Upper lobe of left lung (tissue), 4 donors: ENCODE measurements at regions not wholly inside any gene's neighbourhood (a gene's known extent, or its start where the extent isn't known, plus 50 kb on each side); places are given as distances from the start of the nearest gene placed in this dataset.

Experiments used
- EP300 ChIP-seq, 4 donors: sonication (generic); formaldehyde crosslinking; IDR thresholded peaks; one replicate each; pipeline ENCODE4 v1.5.1; 2017; ENCODE audit warnings: antibody characterized with exemption in 4 of 4, control low read depth in 2 of 4
- TF ChIP-seq, protein P1 (sequence below), 6 experiments: fragments of 450-650 bp in 4 of 6; fragments of 200-600 bp in 2 of 6; sonication (generic) in 2 of 6; IDR thresholded peaks; one replicate each; pipeline ENCODE4 v1.5.1; 2016 to 2019; ENCODE audit warnings: antibody characterized with exemption in 6 of 6

DNA sequence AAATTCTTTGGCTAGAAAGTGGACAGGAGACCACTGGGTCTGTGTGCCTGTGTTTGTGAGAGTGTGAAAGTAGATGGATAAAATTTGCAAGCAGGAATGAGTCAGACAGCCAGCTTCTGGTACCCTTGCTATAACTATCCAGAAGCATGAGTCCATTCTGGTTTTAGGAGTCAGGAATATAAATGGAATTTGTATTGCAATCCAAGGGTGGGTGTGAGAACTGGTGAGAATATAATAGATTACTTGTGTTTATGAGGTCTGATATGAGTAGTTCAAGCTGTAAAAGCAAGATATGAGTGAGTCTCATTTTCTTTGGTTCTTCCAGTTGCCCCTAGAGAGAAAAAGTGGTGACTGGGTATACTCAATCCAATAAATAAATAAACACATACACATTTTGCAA lies 212.7 kb upstream of the TAPT1 start:
- TF ChIP-seq, protein P1, sequence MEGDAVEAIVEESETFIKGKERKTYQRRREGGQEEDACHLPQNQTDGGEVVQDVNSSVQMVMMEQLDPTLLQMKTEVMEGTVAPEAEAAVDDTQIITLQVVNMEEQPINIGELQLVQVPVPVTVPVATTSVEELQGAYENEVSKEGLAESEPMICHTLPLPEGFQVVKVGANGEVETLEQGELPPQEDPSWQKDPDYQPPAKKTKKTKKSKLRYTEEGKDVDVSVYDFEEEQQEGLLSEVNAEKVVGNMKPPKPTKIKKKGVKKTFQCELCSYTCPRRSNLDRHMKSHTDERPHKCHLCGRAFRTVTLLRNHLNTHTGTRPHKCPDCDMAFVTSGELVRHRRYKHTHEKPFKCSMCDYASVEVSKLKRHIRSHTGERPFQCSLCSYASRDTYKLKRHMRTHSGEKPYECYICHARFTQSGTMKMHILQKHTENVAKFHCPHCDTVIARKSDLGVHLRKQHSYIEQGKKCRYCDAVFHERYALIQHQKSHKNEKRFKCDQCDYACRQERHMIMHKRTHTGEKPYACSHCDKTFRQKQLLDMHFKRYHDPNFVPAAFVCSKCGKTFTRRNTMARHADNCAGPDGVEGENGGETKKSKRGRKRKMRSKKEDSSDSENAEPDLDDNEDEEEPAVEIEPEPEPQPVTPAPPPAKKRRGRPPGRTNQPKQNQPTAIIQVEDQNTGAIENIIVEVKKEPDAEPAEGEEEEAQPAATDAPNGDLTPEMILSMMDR (IDR thresholded peaks at IDR 0.05) = no peak
- TF ChIP-seq EP300 (IDR thresholded peaks at IDR 0.05) = no peak
